ENCODE measurements at regions not wholly inside any gene's neighbourhood (a gene's known extent, or its start where the extent isn't known, plus 50 kb on each side); places are given as distances from the start of the nearest gene placed in this dataset.

DNA sequence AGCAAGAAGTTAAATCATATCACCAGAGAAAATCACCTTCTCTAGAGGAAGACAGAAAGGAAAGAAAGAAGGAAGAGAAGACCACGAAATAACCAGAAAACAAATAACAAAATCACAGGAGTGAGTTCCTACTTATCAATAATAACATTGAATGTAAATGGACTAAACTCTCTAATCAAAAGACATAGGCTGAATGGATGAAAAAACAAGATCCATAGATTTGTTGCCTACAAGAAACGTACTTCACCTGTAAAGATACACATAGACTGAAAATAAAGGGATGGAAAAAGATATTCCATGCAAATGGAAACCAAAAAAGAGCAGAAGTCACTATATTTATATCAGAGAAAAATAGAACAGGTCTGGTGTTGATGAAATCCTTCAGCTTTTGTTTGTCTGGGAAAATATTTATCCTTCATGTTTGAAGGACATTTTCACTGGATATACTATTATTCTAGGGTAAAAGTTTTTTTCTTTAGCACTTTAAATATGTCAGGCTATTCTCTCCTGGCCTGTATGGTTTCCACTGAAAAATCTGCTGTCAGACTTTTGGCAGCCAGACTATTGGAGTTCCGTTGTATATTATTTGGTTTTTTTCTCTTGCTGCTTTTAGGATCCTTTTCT lies 202.5 kb upstream of the DUSP10 start:
- no peaks in the 10 kb centered on the region for H3K4me1 ChIP-seq (ENCODE audit: control insufficient read depth in 2 of 2, insufficient read depth in 2 of 2, low read length in 2 of 2)
- Mint-ChIP-seq H3K4me1 (peaks cover 0 to 2% (median 0%) of the 10 kb centered on the region in 7 donors), H3K4me3 (no peak overlapping the region), H3K9me3 (peaks cover 0 to 29% (median 12%) of the 10 kb centered on the region in 11 donors), H3K36me3 (peaks cover 0 to 7% (median 3%) of the 10 kb centered on the region in 5 donors), H3K27me3 (no peaks in the 10 kb centered on the region), H3K27ac (no peak overlapping the region)
- no peak for DNase-seq
- POLR2A ChIA-PET = no interaction called here
- ATAC-seq = no peak
- no peak overlapping the region for H3K4me3 ChIP-seq (ENCODE audit: low read length)
- no peak overlapping the region for H3K27ac ChIP-seq (ENCODE audit: low read depth, low read length)
- H3K27me3 ChIP-seq (ENCODE audit: control insufficient read depth in 2 of 2, insufficient read depth in 2 of 2, low read length in 2 of 2) = no peaks in the 10 kb centered on the region
- intact Hi-C loops (cut with micrococcal nuclease) = no loop called here
- no peaks in the 10 kb centered on the region for H3K36me3 ChIP-seq (ENCODE audit: control insufficient read depth in 2 of 3, insufficient read depth in 3 of 3, low read length in 3 of 3)
- CTCF ChIA-PET = interaction anchor here (0.6 kb wide), 1 partner anchor 66 kb away, joined by 3 read pairs; no protein-coding TSS in a partner anchor
- H3K9me3 ChIP-seq (ENCODE audit: control insufficient read depth in 2 of 3, low read length in 3 of 3) = no peaks in the 10 kb centered on the region

DNA sequence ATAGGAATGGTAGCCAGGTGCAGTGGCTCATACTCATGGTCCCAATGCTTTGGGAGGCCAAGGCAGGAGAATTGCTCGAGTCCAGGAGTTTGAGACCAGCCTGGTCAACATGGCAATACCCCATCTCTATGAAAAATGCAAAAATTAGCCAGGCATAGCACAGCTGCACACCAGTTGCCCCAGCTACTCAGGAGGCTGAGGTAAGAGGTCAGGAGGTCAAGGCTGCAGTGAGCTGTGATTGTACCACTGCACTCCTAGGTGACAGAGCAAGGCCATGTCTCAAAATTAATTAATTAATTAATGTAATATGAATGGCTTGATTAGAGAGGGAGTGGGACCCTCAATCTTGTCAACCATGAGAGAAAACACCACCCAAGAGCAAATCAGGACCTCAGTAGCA lies 198.7 kb upstream of the DUSP10 start:
- H3K9me3 ChIP-seq (ENCODE audit: control insufficient read depth in 2 of 3, low read length in 3 of 3) = no peaks in the 10 kb centered on the region
- H3K27me3 ChIP-seq (ENCODE audit: control insufficient read depth in 2 of 2, insufficient read depth in 2 of 2, low read length in 2 of 2) = no peaks in the 10 kb centered on the region
- DNase-seq (no peak), ATAC-seq (no peak)
- H3K4me1 ChIP-seq (ENCODE audit: control insufficient read depth in 2 of 2, insufficient read depth in 2 of 2, low read length in 2 of 2) = no peaks in the 10 kb centered on the region
- Mint-ChIP-seq H3K4me3 (no peak overlapping the region), H3K27me3 (no peaks in the 10 kb centered on the region), H3K9me3 (peaks cover 0 to 27% (median 12%) of the 10 kb centered on the region in 11 donors), H3K27ac (no peak overlapping the region), H3K4me1 (peaks cover 0 to 2% (median 0%) of the 10 kb centered on the region in 7 donors), H3K36me3 (peaks cover 0 to 7% (median 0%) of the 10 kb centered on the region in 5 donors)
- intact Hi-C loops (cut with micrococcal nuclease) = no loop called here
- ChIA-PET POLR2A (no interaction called here), CTCF (no interaction called here)
- H3K36me3 ChIP-seq (ENCODE audit: control insufficient read depth in 2 of 3, insufficient read depth in 3 of 3, low read length in 3 of 3) = no peaks in the 10 kb centered on the region
- H3K4me3 ChIP-seq (ENCODE audit: low read length) = no peak overlapping the region
- no peak overlapping the region for H3K27ac ChIP-seq (ENCODE audit: low read depth, low read length)

DNA sequence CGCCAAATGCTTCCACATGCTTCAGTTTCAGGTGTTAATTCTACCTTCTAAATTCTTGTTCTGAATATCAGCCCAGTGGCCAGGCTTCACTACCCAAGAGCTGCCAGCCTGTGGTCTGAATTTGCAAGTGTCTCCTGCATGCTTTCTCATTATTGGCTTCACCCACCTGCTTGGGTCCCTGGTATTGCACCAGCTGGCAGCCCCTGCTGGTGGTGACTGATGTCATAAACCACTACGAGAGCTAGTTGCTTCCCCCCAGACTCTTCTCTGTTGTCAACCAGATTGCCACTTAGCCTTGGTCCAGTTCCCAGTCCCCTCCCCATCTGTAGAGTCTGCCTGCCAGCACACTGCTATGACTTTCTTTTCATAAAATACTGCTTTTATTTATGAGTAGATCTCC lies 197.7 kb upstream of the DUSP10 start:
- Histone ChIP-seq H3K36me3 (ENCODE audit: control insufficient read depth in 2 of 3, insufficient read depth in 3 of 3, low read length in 3 of 3) (no peaks in the 10 kb centered on the region), H3K27me3 (ENCODE audit: control insufficient read depth in 2 of 2, insufficient read depth in 2 of 2, low read length in 2 of 2) (no peaks in the 10 kb centered on the region), H3K9me3 (ENCODE audit: control insufficient read depth in 2 of 3, low read length in 3 of 3) (no peaks in the 10 kb centered on the region), H3K4me1 (ENCODE audit: control insufficient read depth in 2 of 2, insufficient read depth in 2 of 2, low read length in 2 of 2) (no peaks in the 10 kb centered on the region), H3K4me3 (ENCODE audit: low read length) (no peak overlapping the region), H3K27ac (ENCODE audit: low read depth, low read length) (no peak overlapping the region)
- ChIA-PET POLR2A (no interaction called here), CTCF (no interaction called here)
- H3K9me3 Mint-ChIP-seq = peaks cover 0 to 17% (median 6%) of the 10 kb centered on the region in 11 donors
- ATAC-seq (no peak), DNase-seq (no peak)
- intact Hi-C loops (cut with micrococcal nuclease) = no loop called here
- H3K4me3 Mint-ChIP-seq = no peak overlapping the region
- H3K36me3 Mint-ChIP-seq = peaks cover 0 to 1% (median 0%) of the 10 kb centered on the region in 5 donors
- H3K4me1 Mint-ChIP-seq = peaks cover 0 to 2% (median 0%) of the 10 kb centered on the region in 7 donors
- peaks cover 0 to 5% (median 0%) of the 10 kb centered on the region in 5 donors for H3K27me3 Mint-ChIP-seq
- H3K27ac Mint-ChIP-seq = no peak overlapping the region

DNA sequence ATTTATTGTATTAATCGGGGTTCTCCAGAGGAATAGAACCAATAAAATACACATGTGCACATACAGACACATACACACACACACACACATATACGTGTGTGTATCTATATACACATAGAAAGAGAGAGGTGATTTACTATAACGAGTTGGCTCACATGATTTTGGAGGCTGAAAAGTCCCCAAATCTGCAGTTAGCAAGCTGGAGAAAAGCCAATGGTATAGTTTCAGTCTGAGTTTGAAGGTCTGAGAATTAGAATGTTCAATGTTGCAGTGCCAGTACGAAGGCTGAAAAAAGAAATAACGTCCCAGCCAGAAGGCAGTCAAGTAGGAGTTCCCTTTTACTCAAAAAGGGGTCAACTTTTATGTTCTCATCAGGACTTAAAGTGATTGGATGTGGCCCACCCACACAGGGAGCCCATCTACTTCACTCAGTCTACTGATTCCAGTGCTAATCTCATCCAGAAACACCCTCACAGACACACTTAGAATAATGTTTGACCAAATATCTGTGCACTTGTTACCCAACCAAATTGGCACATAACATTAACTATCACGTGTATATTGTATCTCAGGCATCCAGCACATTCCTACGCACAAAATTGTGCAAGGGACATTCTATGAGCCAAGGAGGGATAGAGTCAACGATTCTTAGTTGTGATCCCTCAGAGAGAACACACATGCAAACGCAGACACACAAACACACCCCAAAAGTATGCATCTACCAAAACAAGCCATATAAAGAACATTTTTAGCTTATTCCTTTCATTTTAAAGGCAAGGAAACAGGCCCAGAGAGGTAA lies 195.5 kb upstream of the DUSP10 start:
- ChIA-PET POLR2A (no interaction called here), CTCF (no interaction called here)
- no peaks in the 10 kb centered on the region for H3K36me3 Mint-ChIP-seq
- Histone ChIP-seq H3K4me1 (ENCODE audit: control insufficient read depth in 2 of 2, insufficient read depth in 2 of 2, low read length in 2 of 2) (no peaks in the 10 kb centered on the region), H3K9me3 (ENCODE audit: control insufficient read depth in 2 of 3, low read length in 3 of 3) (no peaks in the 10 kb centered on the region), H3K4me3 (ENCODE audit: low read length) (no peak overlapping the region), H3K27ac (ENCODE audit: low read depth, low read length) (no peak overlapping the region), H3K36me3 (ENCODE audit: control insufficient read depth in 2 of 3, insufficient read depth in 3 of 3, low read length in 3 of 3) (no peaks in the 10 kb centered on the region), H3K27me3 (ENCODE audit: control insufficient read depth in 2 of 2, insufficient read depth in 2 of 2, low read length in 2 of 2) (no peaks in the 10 kb centered on the region)
- intact Hi-C loops (cut with micrococcal nuclease) = no loop called here
- DNase-seq = no peak
- H3K4me3 Mint-ChIP-seq = no peak overlapping the region
- no peak overlapping the region for H3K27ac Mint-ChIP-seq
- peaks cover 0 to 9% (median 0%) of the 10 kb centered on the region in 11 donors for H3K9me3 Mint-ChIP-seq
- no peak for ATAC-seq
- peaks cover 0 to 2% (median 0%) of the 10 kb centered on the region in 7 donors for H3K4me1 Mint-ChIP-seq
- peaks cover 0 to 17% (median 0%) of the 10 kb centered on the region in 5 donors for H3K27me3 Mint-ChIP-seq

DNA sequence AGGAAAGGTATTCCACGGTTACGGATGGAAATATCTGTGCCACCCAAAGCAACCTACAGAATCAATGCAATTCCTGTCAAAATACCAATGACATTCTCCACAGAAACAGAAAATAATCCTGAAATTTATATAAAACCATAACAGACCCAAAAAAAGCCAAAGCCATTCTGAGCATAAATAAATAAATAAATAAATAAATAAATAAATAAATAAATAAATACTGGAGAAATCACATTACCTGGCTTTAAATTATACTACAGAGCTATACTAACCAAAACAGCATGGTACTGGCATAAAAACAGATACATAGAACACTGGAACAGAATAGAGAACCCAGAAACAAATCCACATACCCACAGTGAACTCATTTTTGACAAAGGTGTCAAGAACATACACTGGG lies 191.9 kb upstream of the DUSP10 start:
- intact Hi-C loops (cut with micrococcal nuclease) = no loop called here
- Histone ChIP-seq H3K4me3 (ENCODE audit: low read length) (no peak overlapping the region), H3K36me3 (ENCODE audit: control insufficient read depth in 2 of 3, insufficient read depth in 3 of 3, low read length in 3 of 3) (no peaks in the 10 kb centered on the region), H3K27ac (ENCODE audit: low read depth, low read length) (no peak overlapping the region), H3K9me3 (ENCODE audit: control insufficient read depth in 2 of 3, low read length in 3 of 3) (no peaks in the 10 kb centered on the region), H3K27me3 (ENCODE audit: control insufficient read depth in 2 of 2, insufficient read depth in 2 of 2, low read length in 2 of 2) (no peaks in the 10 kb centered on the region), H3K4me1 (ENCODE audit: control insufficient read depth in 2 of 2, insufficient read depth in 2 of 2, low read length in 2 of 2) (no peaks in the 10 kb centered on the region)
- ChIA-PET POLR2A (no interaction called here), CTCF (no interaction called here)
- Mint-ChIP-seq H3K27me3 (peaks cover 0 to 30% (median 0%) of the 10 kb centered on the region in 5 donors), H3K4me1 (no peaks in the 10 kb centered on the region), H3K9me3 (peaks cover 0 to 22% (median 3%) of the 10 kb centered on the region in 11 donors), H3K4me3 (no peak overlapping the region), H3K27ac (no peak overlapping the region), H3K36me3 (peaks cover 0 to 5% (median 0%) of the 10 kb centered on the region in 5 donors)
- DNase-seq = no peak
- ATAC-seq = no peak

DNA sequence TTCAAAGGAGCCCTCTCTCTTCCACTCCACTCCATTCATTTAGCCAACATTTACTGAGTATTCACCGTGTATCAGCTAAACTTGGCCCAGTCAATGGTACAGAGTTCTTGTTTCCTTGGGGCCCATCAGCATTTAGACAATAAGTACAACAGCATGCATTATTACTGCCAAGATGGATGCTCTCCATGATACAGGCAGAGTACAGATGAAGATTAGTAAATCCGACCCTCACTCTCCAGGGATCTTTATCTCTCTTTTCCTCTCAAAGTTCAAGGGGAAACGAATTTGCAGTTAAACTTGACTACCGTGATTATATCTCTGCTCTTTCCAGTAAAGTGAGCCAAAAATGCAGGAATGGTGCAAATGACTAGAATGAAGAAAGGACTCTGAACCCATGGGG lies 184.6 kb upstream of the DUSP10 start:
- CTCF ChIA-PET = no interaction called here
- H3K36me3 Mint-ChIP-seq = peaks cover 0 to 5% (median 0%) of the 10 kb centered on the region in 5 donors
- no peaks in the 10 kb centered on the region for H3K4me1 Mint-ChIP-seq
- no peak overlapping the region for H3K27ac Mint-ChIP-seq
- H3K4me1 ChIP-seq (ENCODE audit: control insufficient read depth in 2 of 2, insufficient read depth in 2 of 2, low read length in 2 of 2) = no peaks in the 10 kb centered on the region
- H3K9me3 Mint-ChIP-seq = peaks cover 0 to 19% (median 3%) of the 10 kb centered on the region in 11 donors
- H3K9me3 ChIP-seq (ENCODE audit: control insufficient read depth in 2 of 3, low read length in 3 of 3) = no peaks in the 10 kb centered on the region
- no peak overlapping the region for H3K4me3 Mint-ChIP-seq
- no peak overlapping the region for H3K27ac ChIP-seq (ENCODE audit: low read depth, low read length)
- peaks cover 0 to 14% (median 9%) of the 10 kb centered on the region in 5 donors for H3K27me3 Mint-ChIP-seq
- ATAC-seq = no peak
- no peaks in the 10 kb centered on the region for H3K27me3 ChIP-seq (ENCODE audit: control insufficient read depth in 2 of 2, insufficient read depth in 2 of 2, low read length in 2 of 2)
- POLR2A ChIA-PET = interaction anchor here (0.6 kb wide), 1 partner anchor 132 kb away, joined by 3 read pairs; no protein-coding TSS in a partner anchor
- no peak for DNase-seq
- no peak overlapping the region for H3K4me3 ChIP-seq (ENCODE audit: low read length)
- no peaks in the 10 kb centered on the region for H3K36me3 ChIP-seq (ENCODE audit: control insufficient read depth in 2 of 3, insufficient read depth in 3 of 3, low read length in 3 of 3)
- intact Hi-C loops (cut with micrococcal nuclease) = no loop called here

All from naive thymus-derived CD4-positive, alpha-beta T cell (primary cell).